ENCODE measurements at regions not wholly inside any gene's neighbourhood (a gene's known extent, or its start where the extent isn't known, plus 50 kb on each side); places are given as distances from the start of the nearest gene placed in this dataset.

DNA sequence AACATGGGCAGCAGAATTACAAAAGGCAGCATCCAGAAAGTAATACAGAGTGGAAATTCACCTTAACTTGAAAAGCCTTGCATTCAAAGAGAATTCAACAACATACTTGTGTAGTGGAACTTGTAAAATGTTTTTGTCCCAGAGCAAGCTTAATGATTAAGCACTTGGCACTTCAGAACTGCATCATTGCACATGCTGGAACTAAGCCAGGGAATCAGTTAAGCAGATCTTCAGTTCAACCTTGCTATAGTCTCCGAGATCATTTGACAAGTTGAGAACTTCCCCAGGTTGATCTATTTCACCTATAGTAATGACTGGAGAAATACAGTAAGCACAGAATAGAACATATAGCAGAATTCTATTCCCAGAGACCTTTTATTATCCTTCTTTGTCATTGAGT lies 1337.2 kb upstream of the NXPH2 start:
- H3K4me1 ChIP-seq (ENCODE audit: control insufficient read depth, extremely low read depth, insufficient read depth, low read length), result no peaks in the 10 kb centered on the region
- no peaks in the 10 kb centered on the region for H3K36me3 ChIP-seq (ENCODE audit: control insufficient read depth in 2 of 2, extremely low read depth in 1 of 2, insufficient read depth in 2 of 2, low read length in 2 of 2)
- no peak overlapping the region for H2AFZ ChIP-seq (ENCODE audit: control insufficient read depth, low read length)
- no peaks in the 10 kb centered on the region for H3K79me2 ChIP-seq (ENCODE audit: control insufficient read depth, insufficient read depth, low read length)
- DNase-seq (ENCODE audit: low read depth, low spot score) (no peak), FAIRE-seq (no peak)
- no peaks in the 10 kb centered on the region for H4K20me1 ChIP-seq (ENCODE audit: control insufficient read depth, extremely low read depth, insufficient read depth, low read length)
- no peaks in the 10 kb centered on the region for H3K27me3 ChIP-seq (ENCODE audit: control insufficient read depth, extremely low read depth, insufficient read depth, low read length)
- H3K27ac ChIP-seq (ENCODE audit: control insufficient read depth, insufficient read depth, low read length), result no peak overlapping the region
- dilution Hi-C loops (cut with MboI; ENCODE audit: extremely low pct_ligation_motif_present, low sequenced_read_pairs), result no loop called here
- no peak overlapping the region for H3K9ac ChIP-seq (ENCODE audit: control insufficient read depth, extremely low read depth, insufficient read depth, low read length)
- H3K9me3 ChIP-seq (ENCODE audit: control insufficient read depth, low read depth, low read length), result no peaks in the 10 kb centered on the region
- no peaks in the 10 kb centered on the region for H3K9me1 ChIP-seq (ENCODE audit: control insufficient read depth, extremely low read depth, insufficient read depth, low read length)
- H3K4me2 ChIP-seq (ENCODE audit: control insufficient read depth, extremely low read depth, insufficient read depth, low read depth, low read length), result no peak overlapping the region
- no peak overlapping the region for H3K4me3 ChIP-seq (ENCODE audit: control insufficient read depth in 2 of 3, extremely low read depth in 1 of 3, insufficient read depth in 2 of 3, low read depth in 1 of 3, low read length in 3 of 3)
- TF ChIP-seq EZH2 (IDR thresholded peaks at IDR 0.05; ENCODE audit: low read length), result no peak
- TF ChIP-seq, protein P1, sequence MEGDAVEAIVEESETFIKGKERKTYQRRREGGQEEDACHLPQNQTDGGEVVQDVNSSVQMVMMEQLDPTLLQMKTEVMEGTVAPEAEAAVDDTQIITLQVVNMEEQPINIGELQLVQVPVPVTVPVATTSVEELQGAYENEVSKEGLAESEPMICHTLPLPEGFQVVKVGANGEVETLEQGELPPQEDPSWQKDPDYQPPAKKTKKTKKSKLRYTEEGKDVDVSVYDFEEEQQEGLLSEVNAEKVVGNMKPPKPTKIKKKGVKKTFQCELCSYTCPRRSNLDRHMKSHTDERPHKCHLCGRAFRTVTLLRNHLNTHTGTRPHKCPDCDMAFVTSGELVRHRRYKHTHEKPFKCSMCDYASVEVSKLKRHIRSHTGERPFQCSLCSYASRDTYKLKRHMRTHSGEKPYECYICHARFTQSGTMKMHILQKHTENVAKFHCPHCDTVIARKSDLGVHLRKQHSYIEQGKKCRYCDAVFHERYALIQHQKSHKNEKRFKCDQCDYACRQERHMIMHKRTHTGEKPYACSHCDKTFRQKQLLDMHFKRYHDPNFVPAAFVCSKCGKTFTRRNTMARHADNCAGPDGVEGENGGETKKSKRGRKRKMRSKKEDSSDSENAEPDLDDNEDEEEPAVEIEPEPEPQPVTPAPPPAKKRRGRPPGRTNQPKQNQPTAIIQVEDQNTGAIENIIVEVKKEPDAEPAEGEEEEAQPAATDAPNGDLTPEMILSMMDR (optimal IDR thresholded peaks at IDR 0.05 in 1 of 3, IDR thresholded peaks at IDR 0.05 in 1 of 3, conservative IDR thresholded peaks at IDR 0.05 in 1 of 3; ENCODE audit: extremely low read depth in 1 of 3, insufficient read depth in 2 of 3, low read length in 3 of 3), result no peak

DNA sequence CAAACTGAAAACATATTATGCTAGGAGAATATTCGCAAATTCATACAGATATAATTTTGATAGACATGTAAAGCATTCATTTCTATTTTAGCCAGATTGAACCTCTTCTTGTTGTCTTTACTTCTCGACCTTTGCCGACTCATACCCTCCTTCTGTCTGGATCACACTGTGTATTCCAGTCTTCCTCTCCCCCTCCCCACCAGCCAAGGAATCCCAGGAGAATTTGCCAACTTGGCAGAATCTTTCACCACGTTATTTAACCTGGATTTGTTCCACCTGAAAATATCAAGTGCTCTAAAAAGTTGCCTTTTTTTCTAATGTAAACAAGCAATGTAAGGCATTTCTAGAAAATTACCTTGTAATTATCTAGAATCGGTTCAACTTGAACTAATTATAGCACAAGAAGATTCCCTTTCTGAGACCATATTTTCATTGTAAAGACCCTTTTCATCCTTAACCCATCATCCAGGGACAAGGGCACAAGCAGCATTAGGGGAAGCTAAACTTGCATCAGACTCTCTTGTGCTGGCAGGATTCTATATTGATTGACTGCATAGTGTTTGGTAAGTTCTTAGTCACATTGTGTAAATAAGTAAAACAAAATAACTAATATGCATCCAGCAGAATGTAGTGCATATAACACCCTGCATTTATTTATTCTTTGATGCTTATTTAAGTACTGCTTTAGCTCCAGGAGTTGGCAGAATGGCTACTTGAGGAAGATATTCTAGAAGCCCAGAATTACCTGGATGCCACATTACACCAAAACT lies 1328.7 kb upstream of the NXPH2 start:
- H3K27me3 ChIP-seq (ENCODE audit: control insufficient read depth, extremely low read depth, insufficient read depth, low read length), result no peaks in the 10 kb centered on the region
- TF ChIP-seq, protein P1 (optimal IDR thresholded peaks at IDR 0.05 in 1 of 3, IDR thresholded peaks at IDR 0.05 in 1 of 3, conservative IDR thresholded peaks at IDR 0.05 in 1 of 3; ENCODE audit: extremely low read depth in 1 of 3, insufficient read depth in 2 of 3, low read length in 3 of 3), result no peak
- no peak for TF ChIP-seq EZH2 (IDR thresholded peaks at IDR 0.05; ENCODE audit: low read length)
- H3K9ac ChIP-seq (ENCODE audit: control insufficient read depth, extremely low read depth, insufficient read depth, low read length), result no peak overlapping the region
- H3K79me2 ChIP-seq (ENCODE audit: control insufficient read depth, insufficient read depth, low read length), result no peaks in the 10 kb centered on the region
- no peaks in the 10 kb centered on the region for H3K9me1 ChIP-seq (ENCODE audit: control insufficient read depth, extremely low read depth, insufficient read depth, low read length)
- H3K27ac ChIP-seq (ENCODE audit: control insufficient read depth, insufficient read depth, low read length), result no peak overlapping the region
- H3K36me3 ChIP-seq (ENCODE audit: control insufficient read depth in 2 of 2, extremely low read depth in 1 of 2, insufficient read depth in 2 of 2, low read length in 2 of 2), result no peaks in the 10 kb centered on the region
- no peaks in the 10 kb centered on the region for H4K20me1 ChIP-seq (ENCODE audit: control insufficient read depth, extremely low read depth, insufficient read depth, low read length)
- no peak for DNase-seq (ENCODE audit: low read depth, low spot score)
- H3K4me1 ChIP-seq (ENCODE audit: control insufficient read depth, extremely low read depth, insufficient read depth, low read length), result no peaks in the 10 kb centered on the region
- H3K4me3 ChIP-seq (ENCODE audit: control insufficient read depth in 2 of 3, extremely low read depth in 1 of 3, insufficient read depth in 2 of 3, low read depth in 1 of 3, low read length in 3 of 3), result no peak overlapping the region
- H2AFZ ChIP-seq (ENCODE audit: control insufficient read depth, low read length), result no peak overlapping the region
- H3K9me3 ChIP-seq (ENCODE audit: control insufficient read depth, low read depth, low read length), result no peaks in the 10 kb centered on the region
- FAIRE-seq, result no peak
- no peak overlapping the region for H3K4me2 ChIP-seq (ENCODE audit: control insufficient read depth, extremely low read depth, insufficient read depth, low read depth, low read length)
- dilution Hi-C loops (cut with MboI; ENCODE audit: extremely low pct_ligation_motif_present, low sequenced_read_pairs), result no loop called here
